ENCODE measurements at regions not wholly inside any gene's neighbourhood (a gene's known extent, or its start where the extent isn't known, plus 50 kb on each side); places are given as distances from the start of the nearest gene placed in this dataset.

GRCh38 chr18:68439642-68440041, 275.3 kb downstream of the TMX3 start:
- TF ChIP-seq CTCF (conservative IDR thresholded peaks at IDR 0.05; ENCODE audit: low read length) (no peak), EZH2phosphoT487 (IDR thresholded peaks at IDR 0.05; ENCODE audit: borderline replicate concordance) (no peak)
